GM20000 (cell line): ENCODE measurements at regions not wholly inside any gene's neighbourhood (a gene's known extent, or its start where the extent isn't known, plus 50 kb on each side); places are given as distances from the start of the nearest gene placed in this dataset.

Experiments used
- DNase-seq: peaks from one replicate; pipeline ENCODE4 v3.0.0; 2012; ENCODE audit warnings: low spot score
- CTCF ChIP-seq: IDR thresholded peaks from 2 replicates; pipeline ENCODE4 v1.5.1; 2012; ENCODE audit warnings: mild to moderate bottlenecking, control low read depth; ENCODE audit errors: extremely low read depth, missing control alignments

GRCh38 chr2:145815933-145816332 is 1296.0 kb upstream of the ZEB2 start:
- TF ChIP-seq CTCF, result no peak
- DNase-seq, result no peak

- DNase-seq, result no peak
- TF ChIP-seq CTCF, result no peak
Observed at GRCh38 chr2:145813481-145813880, 1293.6 kb upstream of the ZEB2 start.

GRCh38 chr2:145812165-145812554 is 1292.2 kb upstream of the ZEB2 start:
- no peak for DNase-seq
- no peak for TF ChIP-seq CTCF

- TF ChIP-seq CTCF, result no peak
- DNase-seq, result no peak
Observed at GRCh38 chr2:145811276-145812164, 1291.6 kb upstream of the ZEB2 start.

GRCh38 chr2:145807968-145808367 is 1288.0 kb upstream of the ZEB2 start:
- peak; percentile 5 for DNase-seq
- no peak for TF ChIP-seq CTCF

- no peak for DNase-seq
- TF ChIP-seq CTCF, result no peak
Observed at GRCh38 chr2:145807554-145807953, 1287.6 kb upstream of the ZEB2 start.

- TF ChIP-seq CTCF, result no peak
- no peak for DNase-seq
Observed at GRCh38 chr2:145806546-145806945, 1286.6 kb upstream of the ZEB2 start.
